Activated effector memory CD4-positive, alpha-beta T cell treated with anti-CD3 and anti-CD28 coated beads, Interleukin-2, amount 50 U/mL, for 16 hours (primary cell): ENCODE measurements at regions not wholly inside any gene's neighbourhood (a gene's known extent, or its start where the extent isn't known, plus 50 kb on each side); places are given as distances from the start of the nearest gene placed in this dataset.

ENCODE experiments used
- DNase-seq: peaks from one replicate; pipeline ENCODE4 v3.0.0-alpha.2; 2020

- DNase-seq: no peak
Measured at GRCh38 chr3:194738254-194739093, 52.8 kb downstream of the FAM43A start.

- no peak for DNase-seq
Measured at GRCh38 chr3:194739498-194740284, 54.0 kb downstream of the FAM43A start.

DNA sequence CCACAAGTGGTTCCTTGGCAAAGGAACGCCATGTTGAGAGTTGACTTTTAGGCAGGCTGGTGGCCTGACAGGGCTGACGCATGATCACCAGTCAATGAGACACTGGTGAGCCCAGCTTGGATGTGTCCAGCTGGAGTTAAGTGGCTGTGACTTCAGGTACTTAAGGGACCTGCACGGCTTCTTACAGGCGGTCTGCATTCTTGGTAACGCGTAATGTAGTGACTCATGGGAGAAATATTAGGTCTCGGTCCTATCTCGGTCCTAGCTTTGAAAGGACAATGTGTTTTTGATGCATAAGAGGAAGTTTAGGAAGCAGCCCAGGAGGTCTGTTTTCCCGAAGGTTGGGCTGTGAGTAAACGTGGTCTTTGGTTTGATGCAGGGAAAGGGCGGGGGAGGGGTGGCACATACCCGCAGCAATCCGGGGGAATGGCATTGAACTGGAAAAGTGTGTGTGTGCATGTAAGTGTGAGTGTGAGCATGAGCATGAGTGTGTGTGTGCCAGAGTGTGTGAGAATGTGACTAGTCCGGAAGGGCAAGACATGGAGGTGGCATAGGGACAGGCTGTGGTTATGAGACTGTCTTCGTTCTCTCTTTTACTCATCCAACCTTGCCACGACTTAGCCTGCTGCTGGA lies 55.3 kb downstream of the FAM43A start:
- no peak for DNase-seq

DNA sequence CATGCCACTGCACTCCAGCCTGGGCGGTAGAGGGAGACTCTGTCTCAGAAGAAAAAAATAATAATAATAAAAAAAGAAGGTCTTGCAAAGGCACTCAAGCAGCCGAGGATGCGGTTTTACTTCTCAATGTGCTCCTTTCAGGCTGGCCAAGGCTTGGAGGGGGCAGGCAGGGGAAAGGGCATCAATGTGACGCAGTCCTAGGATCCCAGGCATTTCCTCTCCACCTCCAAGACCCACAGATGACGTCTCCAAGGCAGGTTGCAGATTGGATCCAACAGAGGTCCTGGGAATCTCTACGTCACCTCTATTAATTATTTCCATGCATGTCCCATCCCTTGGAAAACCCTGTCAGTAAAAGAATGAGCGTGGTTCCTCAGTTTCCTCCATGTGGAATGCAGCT lies 56.2 kb downstream of the FAM43A start:
- no peak for DNase-seq

GRCh38 chr3:194744826-194745225 lies 59.1 kb downstream of the FAM43A start:
- DNase-seq: no peak

- DNase-seq: no peak
Measured at GRCh38 chr3:194745422-194746184, 59.9 kb downstream of the FAM43A start.

GRCh38 chr3:194748225-194748624 lies 62.5 kb downstream of the FAM43A start:
- DNase-seq: no peak

DNA sequence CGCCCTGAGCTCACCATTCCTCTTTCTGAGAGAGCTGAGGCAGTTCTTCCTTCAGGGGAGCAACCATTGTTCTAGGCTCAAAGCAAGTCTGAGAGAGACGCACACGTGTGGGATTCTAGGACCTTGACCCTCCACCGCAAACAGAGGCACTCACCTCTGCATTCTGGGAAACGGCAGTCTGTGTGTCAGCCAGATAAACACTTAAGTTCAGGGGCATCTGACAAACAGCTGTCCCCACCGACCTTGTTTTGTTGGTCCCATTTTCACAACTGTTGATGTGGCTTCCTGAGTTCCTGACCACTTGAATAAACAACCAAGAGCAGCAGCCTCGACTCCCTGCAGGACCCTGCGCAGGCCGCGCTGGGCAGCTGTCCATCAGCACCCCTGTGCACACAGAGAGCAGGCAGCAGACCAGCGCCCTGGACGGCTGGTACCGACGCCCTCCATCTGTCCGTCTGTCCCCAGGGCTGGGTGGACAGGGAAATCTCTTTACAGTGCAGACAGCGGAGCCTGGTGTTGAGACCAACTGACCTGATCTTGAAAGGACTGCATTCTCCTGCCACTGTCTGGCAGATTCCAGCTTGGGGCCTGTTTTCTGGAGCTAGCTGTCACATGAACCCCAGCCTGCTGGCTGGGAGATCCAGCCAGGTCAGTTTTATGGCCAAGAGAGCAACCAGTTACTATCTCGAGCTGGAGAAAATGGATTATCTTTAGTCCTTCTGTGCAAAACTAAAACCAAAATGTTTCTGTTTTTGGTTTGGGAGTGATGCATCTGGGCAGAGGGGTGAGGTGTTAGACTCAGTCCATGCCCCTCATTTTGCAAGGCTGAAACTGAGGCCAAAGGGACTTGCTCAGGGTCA lies 64.2 kb downstream of the FAM43A start:
- no peak for DNase-seq

DNA sequence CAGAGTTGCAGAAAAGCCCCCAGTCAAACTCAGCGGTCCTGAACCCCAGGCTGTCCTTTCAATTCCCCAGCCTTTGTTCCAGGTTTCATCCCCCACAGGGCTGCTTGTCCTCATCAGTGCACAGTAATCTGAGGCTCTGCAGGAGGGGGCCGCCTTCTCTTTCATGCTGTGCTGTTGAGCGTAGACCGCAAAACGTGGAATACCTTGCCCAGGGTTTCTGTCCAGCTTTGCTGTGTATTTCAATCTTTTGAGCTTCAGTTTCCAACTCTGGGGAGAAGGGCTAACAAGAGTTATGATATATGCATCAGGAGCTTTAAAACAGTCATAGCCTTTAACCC lies 64.8 kb downstream of the FAM43A start:
- no peak for DNase-seq

DNA sequence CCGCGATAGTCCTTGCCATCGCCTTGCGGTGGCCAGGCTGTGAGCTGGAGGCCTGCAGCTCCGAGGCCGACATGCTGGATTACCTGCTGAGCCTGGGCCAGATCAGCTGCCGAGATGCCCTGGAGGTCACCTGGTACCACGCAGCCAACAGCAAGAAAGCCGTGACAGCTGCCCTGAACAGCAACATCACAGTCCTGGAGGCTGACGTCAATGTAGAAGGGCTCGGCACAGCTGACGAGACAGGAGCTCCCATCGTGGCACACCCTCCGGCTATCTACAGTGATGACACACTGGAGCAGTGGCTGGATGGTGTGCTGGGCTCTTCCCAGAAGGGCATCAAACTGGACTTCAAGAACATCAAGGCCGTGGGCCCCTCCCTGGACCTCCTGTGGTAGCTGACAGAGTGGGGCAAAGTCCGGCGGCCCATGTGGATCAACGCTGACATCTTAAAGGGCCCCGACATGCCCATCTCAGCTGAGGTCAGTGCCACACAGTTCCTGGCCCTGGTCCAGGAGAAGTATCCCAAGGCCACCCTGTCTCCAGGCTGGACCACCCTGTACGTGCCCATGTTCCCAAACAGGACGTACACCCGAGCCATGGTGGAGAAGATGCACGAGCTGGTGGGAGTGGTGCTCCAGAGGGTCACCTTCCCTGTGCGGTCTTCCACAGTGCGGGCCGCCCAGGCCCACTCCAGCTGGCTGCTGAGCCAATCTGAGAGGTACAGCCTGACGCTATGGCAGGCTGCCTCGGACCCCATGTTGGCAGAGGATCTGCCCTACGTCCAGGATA lies 70.2 kb downstream of the FAM43A start:
- DNase-seq: no peak

DNA sequence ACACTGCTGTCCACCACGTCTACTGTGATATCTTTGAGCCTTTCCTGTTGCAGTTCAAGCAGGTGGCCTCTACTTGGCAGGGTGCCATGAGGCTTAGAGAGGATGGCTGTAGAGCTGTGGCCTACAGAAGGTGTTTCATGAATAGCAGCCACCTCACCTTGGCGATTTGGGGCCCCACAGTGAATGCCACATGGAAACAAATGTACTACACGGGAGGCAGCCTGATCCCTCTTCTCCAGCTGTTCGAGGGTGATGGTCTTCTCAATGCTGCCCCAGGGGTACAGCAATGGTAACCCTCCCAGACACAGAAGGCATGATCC lies 70.7 kb downstream of the FAM43A start:
- no peak for DNase-seq

DNA sequence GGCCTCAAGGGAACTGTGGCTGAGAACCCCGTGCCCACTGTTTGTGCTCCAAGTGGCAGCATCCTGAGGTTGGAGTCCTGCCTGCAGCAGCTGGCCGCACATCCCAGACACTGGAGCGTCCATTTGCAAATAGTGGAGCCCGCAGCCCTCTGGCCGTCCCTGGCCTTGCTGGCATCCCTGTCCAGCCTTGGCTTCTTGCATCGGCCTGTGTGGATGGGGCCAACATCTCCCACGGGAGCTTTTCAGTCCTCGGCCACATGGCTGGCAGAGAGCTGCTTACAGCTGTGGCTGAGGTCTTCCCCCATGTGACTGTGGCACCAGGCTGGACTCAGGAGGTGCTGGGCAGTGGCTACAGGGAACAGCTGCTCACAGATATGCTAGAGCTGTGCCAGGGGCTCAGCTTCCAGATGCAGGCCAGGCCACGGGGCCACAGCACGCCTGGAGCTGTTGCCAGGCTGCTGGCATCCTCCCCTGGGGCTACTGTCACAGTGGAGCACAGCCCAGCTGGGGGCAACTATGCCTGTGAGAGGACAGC lies 71.2 kb downstream of the FAM43A start:
- DNase-seq: no peak

- no peak for DNase-seq
Measured at GRCh38 chr3:194757647-194758061, 72.0 kb downstream of the FAM43A start.

DNA sequence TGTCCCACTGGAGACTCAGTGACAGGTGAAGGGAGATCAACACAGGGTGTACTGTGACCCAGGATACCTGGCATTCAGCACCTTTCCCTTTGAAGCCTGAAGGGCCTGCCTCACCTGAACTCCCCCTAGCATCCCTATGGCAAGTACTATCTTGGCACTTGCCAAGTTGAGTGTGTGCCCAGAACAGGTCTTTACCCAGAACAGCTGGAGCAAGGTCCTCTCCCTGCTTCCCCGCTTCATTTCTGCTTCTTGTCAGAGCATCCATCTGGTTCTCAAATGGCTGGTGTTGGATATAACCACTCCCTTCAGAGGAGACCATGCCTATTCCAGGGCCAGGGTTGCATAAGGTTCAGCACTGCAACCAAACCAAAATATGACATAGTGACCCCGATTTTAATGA lies 73.0 kb downstream of the FAM43A start:
- DNase-seq: no peak

GRCh38 chr3:194760494-194761137 lies 74.9 kb downstream of the FAM43A start:
- no peak for DNase-seq

- no peak for DNase-seq
Measured at GRCh38 chr3:194761384-194761783, 75.7 kb downstream of the FAM43A start.

GRCh38 chr3:194766845-194767244 lies 81.2 kb downstream of the FAM43A start:
- no peak for DNase-seq

GRCh38 chr3:194767446-194768207 lies 81.9 kb downstream of the FAM43A start:
- no peak for DNase-seq

- DNase-seq: peak; percentile 66
Measured at GRCh38 chr3:194768586-194768985, 82.9 kb downstream of the FAM43A start.
